CD4-positive, alpha-beta T cell (primary cell): ENCODE measurements at regions not wholly inside any gene's neighbourhood (a gene's known extent, or its start where the extent isn't known, plus 50 kb on each side); places are given as distances from the start of the nearest gene placed in this dataset.

ENCODE experiments used
- ATAC-seq: fragments of 200-7000 bp; cut with Tn5 transposase; one replicate; pipeline ENCODE4 v1.10.0; 2022; ENCODE audit warnings: mild to moderate bottlenecking; ENCODE audit not compliant: poor library complexity
- CTCF ChIA-PET: fragments of 350-600 bp; sonication (Branson Sonifier 250); formaldehyde crosslinking; loops from one replicate; lab custom pipeline; 2021; ENCODE audit warnings: antibody characterized with exemption, inconsistent platforms; lab: Charles Lee
- POLR2A ChIA-PET: fragments of 350-600 bp; sonication (Branson Sonifier 250); formaldehyde crosslinking; loops from one replicate; lab custom pipeline; 2021; ENCODE audit warnings: antibody characterized with exemption, inconsistent platforms; lab: Charles Lee
- DNase-seq, 14 experiments: peaks; one replicate each; pipeline ENCODE4 v3.0.0-alpha.2; 2013 to 2020; ENCODE audit warnings: mixed read lengths in 2 of 14
- H3K27ac ChIP-seq, 2 donors: one replicate each; pipeline versions ENCODE4 v1.5.1 to v1.7.0; 2013; ENCODE audit warnings: low read length in 2 of 2, low read depth in 1 of 2, mild to moderate bottlenecking in 1 of 2
- H3K27me3 ChIP-seq, 2 experiments: 1 replicate in 1 of 2; 2 replicates in 1 of 2; pipeline versions ENCODE4 v1.6.1 to v1.7.0; 2013; ENCODE audit warnings: low read length in 2 of 2, control low read depth in 1 of 2, mild to moderate bottlenecking in 1 of 2, moderate library complexity in 1 of 2; ENCODE audit not compliant: insufficient read depth in 2 of 2, control insufficient read depth in 1 of 2
- H3K36me3 ChIP-seq: one replicate; pipeline ENCODE4 v1.6.1; 2013; ENCODE audit warnings: low read length, control low read depth; ENCODE audit not compliant: insufficient read depth
- H3K4me1 ChIP-seq: one replicate; pipeline ENCODE4 v1.6.1; 2013; ENCODE audit warnings: low read length, control low read depth; ENCODE audit not compliant: insufficient read depth
- H3K4me3 ChIP-seq: one replicate; pipeline ENCODE4 v1.5.1; 2013; ENCODE audit warnings: mild to moderate bottlenecking, low read length, moderate library complexity
- H3K9me3 ChIP-seq, 2 experiments: 1 replicate in 1 of 2; 2 replicates in 1 of 2; pipeline versions ENCODE4 v1.6.1 to v1.7.0; 2013; ENCODE audit warnings: low read length in 2 of 2, mild to moderate bottlenecking in 2 of 2, control low read depth in 1 of 2, moderate library complexity in 1 of 2; ENCODE audit not compliant: control insufficient read depth in 1 of 2, insufficient read depth in 1 of 2
- H3K27ac Mint-ChIP-seq: one replicate; pipeline ENCODE4 v1.8.0; 2020; ENCODE audit warnings: mixed read lengths
- H3K27me3 Mint-ChIP-seq: one replicate; pipeline ENCODE4 v1.8.0; 2021; ENCODE audit warnings: mixed read lengths
- H3K36me3 Mint-ChIP-seq: one replicate; pipeline ENCODE4 v1.8.0; 2021; ENCODE audit warnings: low read depth, mixed read lengths
- H3K4me1 Mint-ChIP-seq: one replicate; pipeline ENCODE4 v1.8.0; 2021; ENCODE audit warnings: low read depth, mixed read lengths
- H3K4me3 Mint-ChIP-seq: one replicate; pipeline ENCODE4 v1.8.0; 2020; ENCODE audit warnings: mild to moderate bottlenecking, mixed read lengths
- H3K9me3 Mint-ChIP-seq: one replicate; pipeline ENCODE4 v1.8.0; 2020; ENCODE audit warnings: mixed read lengths
- CTCF ChIP-seq: fragments of 200-600 bp; IDR thresholded peaks from one replicate; pipeline ENCODE4 v1.8.0; 2022; ENCODE audit warnings: antibody characterized with exemption, mild to moderate bottlenecking
- intact Hi-C, 2 experiments: fragments of 100-400 bp; cut with DNase I in 1 of 2; cut with micrococcal nuclease in 1 of 2; formaldehyde crosslinking; loops; one replicate each; pipeline versions ENCODE4 v1.15.1 to v1.9.0; 2023 to 2025; cut with DNase I, micrococcal nuclease

GRCh38 chr5:36396640-36397039 lies 94.9 kb upstream of the RANBP3L start:
- CTCF ChIA-PET, result no interaction called here
- intact Hi-C loops, result no loop called here
- Histone ChIP-seq H3K36me3 (no peaks in the 10 kb centered on the region), H3K27ac (no peak overlapping the region), H3K4me1 (no peaks in the 10 kb centered on the region), H3K27me3 (peaks cover 0 to 4% of the 10 kb centered on the region in 2 experiments), H3K4me3 (no peak overlapping the region), H3K9me3 (no peaks in the 10 kb centered on the region)
- Mint-ChIP-seq H3K4me3 (no peak overlapping the region), H3K27ac (no peak overlapping the region), H3K9me3 (no peaks in the 10 kb centered on the region), H3K4me1 (no peaks in the 10 kb centered on the region), H3K36me3 (no peaks in the 10 kb centered on the region), H3K27me3 (peaks cover 12% of the 10 kb centered on the region)
- no peak for TF ChIP-seq CTCF
- POLR2A ChIA-PET, result no interaction called here
- DNase-seq (no peak), ATAC-seq (no peak)

GRCh38 chr5:36397901-36398536 lies 96.3 kb upstream of the RANBP3L start:
- Histone ChIP-seq H3K27me3 (no peaks in the 10 kb centered on the region), H3K36me3 (no peaks in the 10 kb centered on the region), H3K9me3 (no peaks in the 10 kb centered on the region), H3K4me3 (no peak overlapping the region), H3K4me1 (no peaks in the 10 kb centered on the region), H3K27ac (no peak overlapping the region)
- no peaks in the 10 kb centered on the region for H3K9me3 Mint-ChIP-seq
- POLR2A ChIA-PET, result no interaction called here
- peaks cover 4% of the 10 kb centered on the region for H3K27me3 Mint-ChIP-seq
- CTCF ChIA-PET, result no interaction called here
- no peak for ATAC-seq
- DNase-seq, result no peak
- intact Hi-C loops, result no loop called here
- no peak for TF ChIP-seq CTCF
- H3K27ac Mint-ChIP-seq, result no peak overlapping the region
- H3K4me1 Mint-ChIP-seq, result no peaks in the 10 kb centered on the region
- no peaks in the 10 kb centered on the region for H3K36me3 Mint-ChIP-seq
- H3K4me3 Mint-ChIP-seq, result no peak overlapping the region

- no peaks in the 10 kb centered on the region for H3K9me3 ChIP-seq
- ChIA-PET POLR2A (no interaction called here), CTCF (no interaction called here)
- ATAC-seq (no peak), DNase-seq (no peak)
- H3K4me1 Mint-ChIP-seq, result no peaks in the 10 kb centered on the region
- no peak overlapping the region for H3K4me3 Mint-ChIP-seq
- intact Hi-C loops, result no loop called here
- no peak overlapping the region for H3K4me3 ChIP-seq
- H3K27me3 ChIP-seq, result peaks cover 0 to 2% of the 10 kb centered on the region in 2 experiments
- no peaks in the 10 kb centered on the region for H3K36me3 ChIP-seq
- H3K4me1 ChIP-seq, result no peaks in the 10 kb centered on the region
- no peak overlapping the region for H3K27ac Mint-ChIP-seq
- H3K36me3 Mint-ChIP-seq, result no peaks in the 10 kb centered on the region
- H3K27me3 Mint-ChIP-seq, result peaks cover 3% of the 10 kb centered on the region
- no peaks in the 10 kb centered on the region for H3K9me3 Mint-ChIP-seq
- TF ChIP-seq CTCF, result no peak
- no peak overlapping the region for H3K27ac ChIP-seq
These were observed 100.8 kb upstream of the RANBP3L start for GRCh38 chr5:36402512-36402906.
